ENCODE measurements at regions not wholly inside any gene's neighbourhood (a gene's known extent, or its start where the extent isn't known, plus 50 kb on each side); places are given as distances from the start of the nearest gene placed in this dataset.
"Not testable (repeated sequence)": the region's sequence is repeated elsewhere in the genome, so short reads cannot be mapped to it uniquely, and the experiment has no call there.

- Histone ChIP-seq H3K9me3 (no peaks in the 10 kb centered on the region), H3K27me3 (no peaks in the 10 kb centered on the region), H3K27ac (no peak overlapping the region), H3K36me3 (no peaks in the 10 kb centered on the region), H3K4me1 (no peaks in the 10 kb centered on the region), H3K4me3 (no peak overlapping the region)
- intact Hi-C loops (cut with DNase I): no loop called here
- DNase-seq (no peak), ATAC-seq (peak; percentile 73)
- TF ChIP-seq CTCF (IDR thresholded peaks at IDR 0.05): no peak
Observed at GRCh38 chrX:75596178-75596577, 73.3 kb upstream of the ZDHHC15 start.

GRCh38 chrX:75593186-75593585, 70.3 kb upstream of the ZDHHC15 start:
- H3K36me3 ChIP-seq; H3K9me3 ChIP-seq; H3K27ac ChIP-seq; H3K4me3 ChIP-seq; H3K27me3 ChIP-seq; ATAC-seq; intact Hi-C loops (cut with DNase I); H3K4me1 ChIP-seq; DNase-seq: not testable (repeated sequence)

GRCh38 chrX:75582511-75582910, 59.7 kb upstream of the ZDHHC15 start:
- Histone ChIP-seq H3K4me3 (no peak overlapping the region), H3K27me3 (no peaks in the 10 kb centered on the region), H3K9me3 (no peaks in the 10 kb centered on the region), H3K27ac (no peak overlapping the region), H3K4me1 (no peaks in the 10 kb centered on the region), H3K36me3 (no peaks in the 10 kb centered on the region)
- ATAC-seq (no peak), DNase-seq (no peak)
- TF ChIP-seq CTCF (IDR thresholded peaks at IDR 0.05): no peak
- intact Hi-C loops (cut with DNase I): no loop called here
